Heart left ventricle (tissue), 13 donors: ENCODE measurements at regions not wholly inside any gene's neighbourhood (a gene's known extent, or its start where the extent isn't known, plus 50 kb on each side); places are given as distances from the start of the nearest gene placed in this dataset.

Experiments
- CTCF ChIP-seq, 12 donors: fragments of 200-600 bp; sonication (generic) in 4 of 12; IDR thresholded peaks; one replicate each; pipeline versions ENCODE4 v1.5.0 to v1.8.0; 2018 to 2022; ENCODE audit warnings: antibody characterized with exemption in 12 of 12, mild to moderate bottlenecking in 5 of 12
- POLR2A ChIP-seq, 2 donors: fragments of 450-650 bp; IDR thresholded peaks; one replicate each; pipeline ENCODE4 v1.6.1; 2017; ENCODE audit warnings: antibody characterized with exemption in 2 of 2, mild to moderate bottlenecking in 2 of 2, moderate library complexity in 2 of 2
- donor health status: ischemic (EF 13 %, LVEDD 7.1; RV severe dilation, severe dysfunction).
- donor health status: DM: no; HTN: yes; CAD: no.
- donor health status: DM: no; HTN: no; CAD: no.
- donor health status: ischemic (EF 25% LVEDD 6.9; RV normal size, moderate dysfunction).
- donor health status: ischemic (EF 25% LVEDD 5.7; RV mildly dilated, moderate dysfunction).
- donor health status: ischemic (EF 35%, LVEDD 5.7; RV mildly dilated, moderate dysfunction).
- donor health status: nonischemic (EF 11% LVEDD 7.7; RV severe dilation, severe dysfunction).
- donor health status: DM: yes; HTN: yes; CAD: no.
- donor health status: PGD.
- donor health status: ischemic (EF 29% LVEDD 5.4; RV normal size, mild dysfunction).
- donor health status: nonischemic (EF 23%, LVEDD 6.1; RV moderate dilation, normal function).

- TF ChIP-seq POLR2A (IDR thresholded peaks at IDR 0.05) (no peak), CTCF (IDR thresholded peaks at IDR 0.05) (no peak)
These were observed 88.3 kb upstream of the PRR23E start for GRCh38 chr3:127104586-127104985.
